Activated CD4-positive, alpha-beta memory T cell treated with anti-CD3 and anti-CD28 coated beads, Interleukin-2, amount 10 ng/mL, durations not matched to agents 7 days and 5 days (primary cell): ENCODE measurements at regions not wholly inside any gene's neighbourhood (a gene's known extent, or its start where the extent isn't known, plus 50 kb on each side); places are given as distances from the start of the nearest gene placed in this dataset.

Experiments
- CTCF ChIA-PET: fragments of 350-600 bp; sonication (Branson Sonifier 250); formaldehyde crosslinking; loops from one replicate; lab custom pipeline; 2021; ENCODE audit warnings: antibody characterized with exemption, inconsistent platforms; lab: Charles Lee
- POLR2A ChIA-PET: fragments of 350-600 bp; sonication (Branson Sonifier 250); formaldehyde crosslinking; loops from one replicate; lab custom pipeline; 2021; ENCODE audit warnings: antibody characterized with exemption; lab: Charles Lee
- DNase-seq: peaks from one replicate; pipeline ENCODE4 v3.0.0-alpha.2; 2020
- H3K27ac Mint-ChIP-seq: one replicate; pipeline ENCODE4 v1.8.0; 2021; ENCODE audit warnings: mild to moderate bottlenecking, mixed read lengths
- H3K27me3 Mint-ChIP-seq: one replicate; pipeline ENCODE4 v1.8.0; 2021; ENCODE audit warnings: mixed read lengths
- H3K36me3 Mint-ChIP-seq: one replicate; pipeline ENCODE4 v1.8.0; 2021; ENCODE audit warnings: low read depth, mixed read lengths
- H3K4me1 Mint-ChIP-seq: one replicate; pipeline ENCODE4 v1.8.0; 2021; ENCODE audit warnings: mixed read lengths
- H3K4me3 Mint-ChIP-seq: one replicate; pipeline ENCODE4 v1.8.0; 2021; ENCODE audit warnings: mild to moderate bottlenecking, mixed read lengths
- H3K9me3 Mint-ChIP-seq: one replicate; pipeline ENCODE4 v1.8.0; 2021; ENCODE audit warnings: mixed read lengths

GRCh38 chr2:36267194-36267593, 88.4 kb upstream of the CRIM1 start:
- H3K36me3 Mint-ChIP-seq = peaks cover 5% of the 10 kb centered on the region
- H3K27me3 Mint-ChIP-seq = peaks cover 6% of the 10 kb centered on the region
- H3K9me3 Mint-ChIP-seq = peaks cover 15% of the 10 kb centered on the region
- H3K4me1 Mint-ChIP-seq = peaks cover 2% of the 10 kb centered on the region
- no peak overlapping the region for H3K4me3 Mint-ChIP-seq
- POLR2A ChIA-PET = no interaction called here
- no peak for DNase-seq
- H3K27ac Mint-ChIP-seq = no peak overlapping the region
- CTCF ChIA-PET = no interaction called here

- POLR2A ChIA-PET = no interaction called here
- Mint-ChIP-seq H3K4me1 (peaks cover 2% of the 10 kb centered on the region), H3K9me3 (peaks cover 15% of the 10 kb centered on the region), H3K36me3 (peaks cover 5% of the 10 kb centered on the region), H3K27me3 (peaks cover 6% of the 10 kb centered on the region), H3K27ac (no peak overlapping the region), H3K4me3 (no peak overlapping the region)
- CTCF ChIA-PET = no interaction called here
- no peak for DNase-seq
These were observed 88.9 kb upstream of the CRIM1 start for GRCh38 chr2:36266536-36267121.

GRCh38 chr2:36262581-36262980, 93.0 kb upstream of the CRIM1 start:
- DNase-seq = no peak
- Mint-ChIP-seq H3K4me3 (no peak overlapping the region), H3K36me3 (peaks cover 5% of the 10 kb centered on the region), H3K27me3 (peaks cover 12% of the 10 kb centered on the region), H3K4me1 (peaks cover 2% of the 10 kb centered on the region), H3K27ac (no peak overlapping the region), H3K9me3 (peaks cover 12% of the 10 kb centered on the region)
- ChIA-PET CTCF (no interaction called here), POLR2A (no interaction called here)

- no peak overlapping the region for H3K27ac Mint-ChIP-seq
- no peaks in the 10 kb centered on the region for H3K36me3 Mint-ChIP-seq
- H3K4me3 Mint-ChIP-seq = no peak overlapping the region
- ChIA-PET CTCF (no interaction called here), POLR2A (interaction anchor here (0.6 kb wide), 1 partner anchor 9 kb away, joined by 4 read pairs; no protein-coding TSS in a partner anchor)
- peaks cover 36% of the 10 kb centered on the region for H3K27me3 Mint-ChIP-seq
- H3K4me1 Mint-ChIP-seq = no peaks in the 10 kb centered on the region
- no peak for DNase-seq
- no peaks in the 10 kb centered on the region for H3K9me3 Mint-ChIP-seq
These were observed 99.7 kb upstream of the CRIM1 start for GRCh38 chr2:36255863-36256262.

- CTCF ChIA-PET = no interaction called here
- Mint-ChIP-seq H3K4me3 (no peak overlapping the region), H3K27ac (no peak overlapping the region), H3K9me3 (peaks cover 7% of the 10 kb centered on the region), H3K27me3 (peaks cover 33% of the 10 kb centered on the region), H3K36me3 (peaks cover 4% of the 10 kb centered on the region), H3K4me1 (peaks cover 3% of the 10 kb centered on the region)
- no peak for DNase-seq
- POLR2A ChIA-PET = no interaction called here
These were observed 102.5 kb upstream of the CRIM1 start for GRCh38 chr2:36253086-36253485.

GRCh38 chr2:36246320-36246990, 109.1 kb upstream of the CRIM1 start:
- Mint-ChIP-seq H3K27ac (peak overlapping the region; percentile 95), H3K4me3 (peak overlapping the region; percentile 34), H3K36me3 (peaks cover 33% of the 10 kb centered on the region), H3K27me3 (peaks cover 7% of the 10 kb centered on the region), H3K4me1 (peaks cover 63% of the 10 kb centered on the region), H3K9me3 (peaks cover 15% of the 10 kb centered on the region)
- DNase-seq = no peak
- POLR2A ChIA-PET = interaction anchor here (0.9 to 1.7 kb wide), 7 partner anchors 10 to 351 kb away, joined by 3 to 18 read pairs (median 4); partner anchors contain the start of gene FEZ2
- CTCF ChIA-PET = interaction anchor here (1.3 kb wide), 1 partner anchor 100 kb away, joined by 11 read pairs; no protein-coding TSS in a partner anchor

GRCh38 chr2:36245651-36246050, 109.9 kb upstream of the CRIM1 start:
- ChIA-PET CTCF (no interaction called here), POLR2A (interaction anchor here (1.2 to 1.6 kb wide), 3 partner anchors 9 to 92 kb away, joined by 3 to 6 read pairs (median 4); no protein-coding TSS in a partner anchor)
- peaks cover 5% of the 10 kb centered on the region for H3K27me3 Mint-ChIP-seq
- H3K4me3 Mint-ChIP-seq = no peak overlapping the region
- H3K9me3 Mint-ChIP-seq = peaks cover 15% of the 10 kb centered on the region
- peak overlapping the region; percentile 95 for H3K27ac Mint-ChIP-seq
- H3K4me1 Mint-ChIP-seq = peaks cover 70% of the 10 kb centered on the region
- no peak for DNase-seq
- H3K36me3 Mint-ChIP-seq = peaks cover 33% of the 10 kb centered on the region

GRCh38 chr2:36238106-36238505, 117.5 kb upstream of the CRIM1 start:
- peaks cover 32% of the 10 kb centered on the region for H3K36me3 Mint-ChIP-seq
- no peak overlapping the region for H3K4me3 Mint-ChIP-seq
- H3K27me3 Mint-ChIP-seq = peaks cover 22% of the 10 kb centered on the region
- POLR2A ChIA-PET = no interaction called here
- peaks cover 57% of the 10 kb centered on the region for H3K4me1 Mint-ChIP-seq
- CTCF ChIA-PET = no interaction called here
- no peak for DNase-seq
- H3K9me3 Mint-ChIP-seq = peaks cover 12% of the 10 kb centered on the region
- H3K27ac Mint-ChIP-seq = no peak overlapping the region

GRCh38 chr2:36235882-36236281, 119.7 kb upstream of the CRIM1 start:
- no peak for DNase-seq
- Mint-ChIP-seq H3K36me3 (peaks cover 27% of the 10 kb centered on the region), H3K4me3 (no peak overlapping the region), H3K9me3 (peaks cover 12% of the 10 kb centered on the region), H3K27ac (no peak overlapping the region), H3K27me3 (peaks cover 25% of the 10 kb centered on the region), H3K4me1 (peaks cover 35% of the 10 kb centered on the region)
- ChIA-PET CTCF (no interaction called here), POLR2A (no interaction called here)

GRCh38 chr2:36235426-36235825, 120.2 kb upstream of the CRIM1 start:
- H3K4me1 Mint-ChIP-seq = peaks cover 33% of the 10 kb centered on the region
- DNase-seq = no peak
- peaks cover 12% of the 10 kb centered on the region for H3K9me3 Mint-ChIP-seq
- H3K36me3 Mint-ChIP-seq = peaks cover 27% of the 10 kb centered on the region
- ChIA-PET CTCF (no interaction called here), POLR2A (interaction anchor here (0.7 kb wide), 1 partner anchor 11 kb away, joined by 6 read pairs; no protein-coding TSS in a partner anchor)
- H3K27me3 Mint-ChIP-seq = peaks cover 25% of the 10 kb centered on the region
- no peak overlapping the region for H3K27ac Mint-ChIP-seq
- H3K4me3 Mint-ChIP-seq = no peak overlapping the region

- H3K9me3 Mint-ChIP-seq = no peaks in the 10 kb centered on the region
- ChIA-PET POLR2A (interaction anchor here (0.6 kb wide), 1 partner anchor 1497 kb away, joined by 3 read pairs; no protein-coding TSS in a partner anchor), CTCF (interaction anchor here (1.6 kb wide), 1 partner anchor 17 kb away, joined by 3 read pairs; no protein-coding TSS in a partner anchor)
- H3K27ac Mint-ChIP-seq = no peak overlapping the region
- H3K36me3 Mint-ChIP-seq = no peaks in the 10 kb centered on the region
- no peaks in the 10 kb centered on the region for H3K4me1 Mint-ChIP-seq
- DNase-seq = no peak
- peaks cover 3% of the 10 kb centered on the region for H3K27me3 Mint-ChIP-seq
- no peak overlapping the region for H3K4me3 Mint-ChIP-seq
These were observed 132.3 kb upstream of the CRIM1 start for GRCh38 chr2:36223259-36223658.

GRCh38 chr2:36222485-36222884, 133.1 kb upstream of the CRIM1 start:
- Mint-ChIP-seq H3K9me3 (no peaks in the 10 kb centered on the region), H3K4me1 (no peaks in the 10 kb centered on the region), H3K36me3 (no peaks in the 10 kb centered on the region)

GRCh38 chr2:36214691-36215090, 140.9 kb upstream of the CRIM1 start:
- H3K4me3 Mint-ChIP-seq = no peak overlapping the region
- H3K27me3 Mint-ChIP-seq = no peaks in the 10 kb centered on the region
- ChIA-PET POLR2A (no interaction called here), CTCF (no interaction called here)
- H3K36me3 Mint-ChIP-seq = no peaks in the 10 kb centered on the region
- DNase-seq = no peak
- H3K27ac Mint-ChIP-seq = no peak overlapping the region
- no peaks in the 10 kb centered on the region for H3K4me1 Mint-ChIP-seq
- H3K9me3 Mint-ChIP-seq = peaks cover 3% of the 10 kb centered on the region

More at GRCh38 chr2:36222485-36222884, 133.1 kb upstream of the CRIM1 start:
- Mint-ChIP-seq H3K4me3 (no peak overlapping the region), H3K27me3 (peaks cover 3% of the 10 kb centered on the region), H3K27ac (no peak overlapping the region)
- ChIA-PET POLR2A (no interaction called here), CTCF (no interaction called here)
- no peak for DNase-seq
